ENCODE measurements at regions not wholly inside any gene's neighbourhood (a gene's known extent, or its start where the extent isn't known, plus 50 kb on each side); places are given as distances from the start of the nearest gene placed in this dataset.

DNA sequence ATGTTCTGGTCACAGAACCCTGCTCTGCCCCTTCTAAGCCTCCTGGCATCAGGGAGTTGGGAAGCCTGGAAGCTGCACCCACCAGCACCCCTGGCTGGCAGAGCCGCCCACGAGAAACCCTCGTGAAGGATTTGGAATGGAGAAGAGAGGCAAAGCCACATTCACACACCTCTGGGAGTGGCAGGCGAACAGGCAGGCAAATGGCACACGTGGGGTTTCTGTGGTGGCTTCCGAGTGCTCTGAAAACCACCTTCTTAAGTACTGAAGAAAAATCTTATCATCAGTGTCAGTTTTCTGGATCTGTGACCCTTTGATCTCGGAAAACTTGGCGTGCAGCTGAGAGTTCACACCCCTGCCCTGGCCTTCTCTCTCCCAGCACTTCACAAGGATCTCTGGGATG, 442.2 kb upstream of the FRG1 start:
- TF ChIP-seq, protein P1, sequence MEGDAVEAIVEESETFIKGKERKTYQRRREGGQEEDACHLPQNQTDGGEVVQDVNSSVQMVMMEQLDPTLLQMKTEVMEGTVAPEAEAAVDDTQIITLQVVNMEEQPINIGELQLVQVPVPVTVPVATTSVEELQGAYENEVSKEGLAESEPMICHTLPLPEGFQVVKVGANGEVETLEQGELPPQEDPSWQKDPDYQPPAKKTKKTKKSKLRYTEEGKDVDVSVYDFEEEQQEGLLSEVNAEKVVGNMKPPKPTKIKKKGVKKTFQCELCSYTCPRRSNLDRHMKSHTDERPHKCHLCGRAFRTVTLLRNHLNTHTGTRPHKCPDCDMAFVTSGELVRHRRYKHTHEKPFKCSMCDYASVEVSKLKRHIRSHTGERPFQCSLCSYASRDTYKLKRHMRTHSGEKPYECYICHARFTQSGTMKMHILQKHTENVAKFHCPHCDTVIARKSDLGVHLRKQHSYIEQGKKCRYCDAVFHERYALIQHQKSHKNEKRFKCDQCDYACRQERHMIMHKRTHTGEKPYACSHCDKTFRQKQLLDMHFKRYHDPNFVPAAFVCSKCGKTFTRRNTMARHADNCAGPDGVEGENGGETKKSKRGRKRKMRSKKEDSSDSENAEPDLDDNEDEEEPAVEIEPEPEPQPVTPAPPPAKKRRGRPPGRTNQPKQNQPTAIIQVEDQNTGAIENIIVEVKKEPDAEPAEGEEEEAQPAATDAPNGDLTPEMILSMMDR (conservative IDR thresholded peaks at IDR 0.05; ENCODE audit: low read length), result no peak
- no peak overlapping the region for H3K4me3 ChIP-seq (ENCODE audit: low read length)
- DNase-seq (ENCODE audit: low read depth), result no peak

GRCh38 chr4:189499696-189500095, 441.0 kb upstream of the FRG1 start:
- no peak for DNase-seq (ENCODE audit: low read depth)
- TF ChIP-seq, protein P1 (conservative IDR thresholded peaks at IDR 0.05; ENCODE audit: low read length), result no peak
- H3K4me3 ChIP-seq (ENCODE audit: low read length), result no peak overlapping the region

GRCh38 chr4:189500970-189501369, 439.7 kb upstream of the FRG1 start:
- DNase-seq (ENCODE audit: low read depth), result no peak
- TF ChIP-seq, protein P1 (conservative IDR thresholded peaks at IDR 0.05; ENCODE audit: low read length), result no peak
- no peak overlapping the region for H3K4me3 ChIP-seq (ENCODE audit: low read length)

- H3K4me3 ChIP-seq (ENCODE audit: low read length), result no peak overlapping the region
- DNase-seq (ENCODE audit: low read depth), result no peak
- TF ChIP-seq, protein P1 (conservative IDR thresholded peaks at IDR 0.05; ENCODE audit: low read length), result no peak
These were observed 437.7 kb upstream of the FRG1 start for GRCh38 chr4:189502841-189503435.

DNA sequence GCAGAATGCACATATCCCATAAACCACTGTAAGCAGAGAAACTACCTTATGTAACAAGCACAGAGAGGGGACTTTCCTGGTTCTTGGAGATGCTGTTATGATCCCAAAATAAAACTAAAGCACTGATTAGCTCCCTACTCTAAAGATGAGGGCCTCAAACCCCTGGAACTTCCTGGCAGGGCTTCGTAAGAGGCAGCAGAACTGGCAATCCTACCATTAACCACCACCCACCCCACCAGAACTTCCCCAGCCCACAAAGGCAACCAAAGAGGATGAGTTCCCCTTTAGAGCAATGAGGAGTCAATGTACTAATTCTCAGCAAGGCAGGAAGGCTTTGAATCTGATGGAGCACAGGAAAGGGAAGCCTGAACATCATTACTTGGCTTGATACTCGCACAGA, 436.5 kb upstream of the FRG1 start:
- no peak overlapping the region for H3K4me3 ChIP-seq (ENCODE audit: low read length)
- TF ChIP-seq, protein P1 (conservative IDR thresholded peaks at IDR 0.05; ENCODE audit: low read length), result no peak
- no peak for DNase-seq (ENCODE audit: low read depth)

DNA sequence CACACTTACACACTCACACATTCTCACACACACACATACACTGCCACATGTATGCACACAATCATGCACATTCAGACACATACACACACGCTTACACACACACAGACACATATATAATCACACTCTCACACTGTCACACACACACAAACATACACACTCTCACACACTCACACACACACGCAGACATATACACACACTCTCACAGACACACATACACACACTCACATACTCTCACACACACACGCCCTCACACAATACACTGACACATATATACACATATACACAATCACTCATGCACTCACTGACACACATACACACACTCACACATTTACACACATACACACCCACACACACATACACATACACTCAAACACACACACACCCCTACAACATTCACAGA, 435.3 kb upstream of the FRG1 start:
- no peak for DNase-seq (ENCODE audit: low read depth)
- H3K4me3 ChIP-seq (ENCODE audit: low read length), result no peak overlapping the region
- TF ChIP-seq, protein P1 (conservative IDR thresholded peaks at IDR 0.05; ENCODE audit: low read length), result no peak

DNA sequence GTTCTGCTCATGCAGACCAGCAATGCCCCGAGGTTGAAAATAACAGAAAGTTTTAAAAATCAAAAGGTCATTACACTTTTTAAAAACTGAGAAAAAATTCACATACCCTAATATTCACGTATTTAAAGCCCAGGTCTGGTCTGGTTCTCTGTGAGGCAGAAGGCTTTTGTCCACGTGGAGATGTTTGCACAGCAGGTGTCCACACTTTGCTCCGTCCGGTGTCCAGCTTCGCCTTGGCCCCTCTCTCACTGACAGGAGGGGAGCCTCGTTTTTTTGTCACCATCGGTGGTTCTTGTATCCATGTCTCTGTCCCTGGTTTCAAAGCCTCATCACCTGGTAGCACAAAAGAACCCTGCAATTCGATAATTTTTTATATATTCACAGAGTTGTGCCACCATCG, 434.6 kb upstream of the FRG1 start:
- DNase-seq (ENCODE audit: low read depth), result no peak
- TF ChIP-seq, protein P1 (conservative IDR thresholded peaks at IDR 0.05; ENCODE audit: low read length), result no peak
- H3K4me3 ChIP-seq (ENCODE audit: low read length), result no peak overlapping the region

All from AG10803 (cell line).